GM18499 (cell line): ENCODE measurements at regions not wholly inside any gene's neighbourhood (a gene's known extent, or its start where the extent isn't known, plus 50 kb on each side); places are given as distances from the start of the nearest gene placed in this dataset.

Source experiments
- ATAC-seq: cut with Tn5 transposase; IDR thresholded peaks from one replicate; pipeline ENCODE4 v1.9.1; 2021; ENCODE audit warnings: moderate number of reproducible peaks; ENCODE audit not compliant: insufficient read depth, unreplicated experiment

- no peak for ATAC-seq
These were observed 120.8 kb upstream of the UMPS start for GRCh38 chr3:124609402-124609801.

GRCh38 chr3:124610130-124610529, 120.1 kb upstream of the UMPS start:
- ATAC-seq = no peak

GRCh38 chr3:124611520-124611919, 118.7 kb upstream of the UMPS start:
- ATAC-seq = no peak

DNA sequence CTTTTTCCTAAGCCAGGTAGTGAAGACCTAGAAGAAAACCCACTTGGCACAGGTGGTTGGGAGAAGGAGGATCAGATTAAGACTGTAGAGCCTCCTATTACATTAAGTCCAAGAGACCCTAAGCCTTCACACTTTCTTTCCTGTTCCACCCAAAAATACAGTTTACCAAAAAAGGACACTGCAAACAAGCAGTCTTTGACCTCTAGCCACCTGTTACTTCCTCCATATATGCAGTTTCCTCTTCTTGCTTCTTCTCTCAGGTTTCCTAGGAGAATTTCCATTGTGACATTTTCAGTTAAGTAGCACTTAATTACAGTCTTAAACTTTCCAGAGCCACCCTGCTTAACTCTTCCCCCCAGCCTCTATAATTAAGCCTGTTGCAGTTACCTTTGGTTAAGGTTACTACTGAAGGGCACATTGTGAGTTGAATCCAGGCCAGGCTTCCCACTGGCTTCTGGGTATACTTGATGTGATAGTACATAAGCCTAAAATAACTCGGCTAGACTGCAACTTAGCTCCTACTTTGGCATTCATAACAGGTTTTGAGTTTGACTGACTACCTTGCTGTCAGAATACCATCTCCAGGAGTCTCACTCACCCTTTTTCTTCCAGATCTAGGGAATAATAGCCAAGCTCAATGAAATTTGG, 114.2 kb upstream of the UMPS start:
- no peak for ATAC-seq

DNA sequence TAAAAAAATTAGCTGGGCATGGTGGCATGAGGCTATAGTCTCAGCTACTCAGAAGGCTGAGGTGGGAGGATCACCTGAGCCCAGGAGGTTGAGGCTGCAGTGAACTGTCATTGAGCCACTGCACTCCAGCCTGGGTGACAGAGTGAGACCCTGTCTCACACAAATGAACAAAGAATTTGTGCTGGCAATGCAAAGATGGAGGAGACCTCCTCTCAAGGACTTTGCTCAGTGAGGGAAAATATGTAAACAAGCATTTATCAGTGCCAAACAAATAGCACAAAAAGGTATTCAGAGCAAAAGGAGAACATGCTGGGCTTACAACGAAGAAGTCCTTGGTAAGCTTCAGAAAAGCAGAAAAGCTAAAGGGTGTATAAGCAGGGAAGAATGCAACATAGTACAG, 113.1 kb upstream of the UMPS start:
- no peak for ATAC-seq

DNA sequence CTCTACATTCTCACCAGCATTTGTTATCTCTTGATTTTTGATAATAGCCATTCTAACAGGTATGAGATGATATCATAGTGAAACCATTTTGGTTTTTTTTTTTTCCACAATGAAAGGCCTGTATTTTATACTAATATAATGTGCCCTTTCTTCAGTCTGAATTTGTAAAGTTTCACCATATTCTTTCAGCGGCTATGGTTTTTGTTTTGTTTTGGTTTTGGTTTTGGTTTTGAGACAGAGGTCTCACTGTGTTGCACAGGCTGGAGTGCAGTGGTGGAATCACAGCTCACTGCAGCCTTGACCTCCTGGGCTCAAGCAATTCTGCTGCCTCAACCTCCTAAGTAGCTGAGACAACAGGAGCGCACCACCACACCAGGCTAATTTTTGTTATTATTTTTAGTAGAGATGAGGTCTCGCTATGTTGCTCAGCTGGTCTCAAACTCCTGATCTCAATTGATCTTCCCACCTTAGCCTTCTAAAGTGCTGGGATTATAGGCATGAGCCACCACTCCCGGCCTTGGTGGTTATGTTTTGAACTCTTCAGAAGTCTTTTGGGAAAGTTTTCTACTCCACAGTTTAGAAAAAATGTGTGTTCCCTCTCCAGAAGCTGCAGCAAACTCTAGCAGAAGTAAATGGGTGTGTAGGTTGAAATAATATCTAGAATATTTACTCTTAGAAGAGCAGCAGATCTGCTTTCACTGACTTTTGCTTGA, 110.2 kb upstream of the UMPS start:
- no peak for ATAC-seq

DNA sequence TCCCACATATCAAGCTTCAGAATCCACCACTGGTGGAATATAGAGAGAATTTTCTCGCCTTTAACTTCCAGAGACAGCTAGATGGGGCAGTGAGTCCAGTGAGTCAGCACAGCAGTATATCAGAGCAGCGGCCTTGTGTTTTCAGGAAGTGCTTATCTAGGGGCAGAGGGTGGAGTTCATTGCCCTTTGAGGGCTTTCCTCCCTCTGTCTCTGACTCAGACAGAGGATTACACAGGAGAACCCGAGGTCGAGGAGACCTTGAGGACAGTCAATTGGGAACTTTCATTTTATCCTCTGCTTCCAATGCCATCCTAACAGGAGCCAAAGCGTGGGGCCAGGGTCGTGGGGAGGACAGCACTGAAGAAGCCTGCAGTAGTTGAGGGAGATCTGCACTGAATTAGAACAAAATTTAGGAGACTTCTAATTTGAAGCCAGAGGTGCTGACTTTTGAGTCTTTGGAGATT, 109.6 kb upstream of the UMPS start:
- ATAC-seq = no peak

- no peak for ATAC-seq
These were observed 108.8 kb upstream of the UMPS start for GRCh38 chr3:124621498-124621897.

GRCh38 chr3:124625074-124625473, 105.2 kb upstream of the UMPS start:
- ATAC-seq = no peak

GRCh38 chr3:124627501-124627908, 102.7 kb upstream of the UMPS start:
- ATAC-seq = no peak

DNA sequence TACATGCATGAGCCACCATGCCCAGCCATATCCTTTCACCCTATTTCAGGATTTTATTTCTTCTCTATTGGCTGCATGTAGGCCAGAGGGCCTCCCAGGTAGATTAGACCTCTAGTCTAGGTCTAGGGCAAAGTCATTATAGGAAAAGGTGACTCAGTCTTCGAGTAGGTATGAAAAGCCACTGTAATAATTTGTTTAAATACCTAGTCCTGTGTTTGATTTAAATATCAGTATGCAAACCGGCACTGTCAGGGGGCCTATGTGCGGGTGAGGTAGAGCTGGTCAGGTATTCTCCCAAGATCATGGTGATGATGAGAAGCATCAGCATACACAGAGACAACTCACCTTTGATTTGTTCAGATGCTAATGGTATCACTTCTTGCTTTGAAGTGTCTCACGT, 101.4 kb upstream of the UMPS start:
- no peak for ATAC-seq

GRCh38 chr3:124629497-124629896, 100.8 kb upstream of the UMPS start:
- ATAC-seq = no peak

DNA sequence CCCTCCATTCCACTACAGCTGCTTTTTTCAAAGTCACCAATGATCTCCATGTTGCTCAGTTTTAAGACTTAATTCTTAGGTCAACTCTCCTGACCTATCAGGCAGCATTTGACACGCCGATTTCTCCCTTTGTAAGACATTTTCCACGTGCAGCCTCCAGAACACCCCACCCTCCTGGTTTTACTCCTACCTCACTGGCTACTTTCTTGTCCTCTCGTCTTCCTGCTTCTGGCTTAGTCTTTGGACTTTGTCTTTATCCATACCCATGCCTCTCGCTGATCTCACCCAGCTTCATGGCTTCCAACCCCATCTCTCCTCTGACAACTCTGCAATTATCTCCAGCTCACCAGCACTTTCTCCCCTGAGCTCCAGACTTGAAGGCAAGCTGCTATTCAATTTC, 99.3 kb upstream of the UMPS start:
- no peak for ATAC-seq

DNA sequence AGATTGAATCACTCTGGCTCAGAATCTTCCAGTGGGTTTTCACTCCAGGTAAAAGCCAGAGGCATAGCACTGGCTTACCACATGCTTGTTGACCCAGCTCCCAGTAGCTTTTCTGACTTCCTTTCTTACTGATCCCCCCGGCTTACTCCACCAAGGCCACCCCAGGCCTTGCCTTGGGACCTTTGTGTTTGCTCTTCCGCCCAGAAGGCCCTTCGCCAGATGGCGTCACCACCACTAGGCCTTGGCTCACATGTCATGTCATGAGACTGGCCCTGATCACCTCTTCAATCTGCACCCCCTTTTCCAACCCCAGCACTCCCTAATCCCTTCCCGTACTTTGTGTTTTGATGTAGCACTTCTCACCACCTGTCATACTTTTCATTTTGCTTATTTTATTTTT, 98.5 kb upstream of the UMPS start:
- ATAC-seq = no peak

GRCh38 chr3:124632566-124633140, 97.6 kb upstream of the UMPS start:
- no peak for ATAC-seq

DNA sequence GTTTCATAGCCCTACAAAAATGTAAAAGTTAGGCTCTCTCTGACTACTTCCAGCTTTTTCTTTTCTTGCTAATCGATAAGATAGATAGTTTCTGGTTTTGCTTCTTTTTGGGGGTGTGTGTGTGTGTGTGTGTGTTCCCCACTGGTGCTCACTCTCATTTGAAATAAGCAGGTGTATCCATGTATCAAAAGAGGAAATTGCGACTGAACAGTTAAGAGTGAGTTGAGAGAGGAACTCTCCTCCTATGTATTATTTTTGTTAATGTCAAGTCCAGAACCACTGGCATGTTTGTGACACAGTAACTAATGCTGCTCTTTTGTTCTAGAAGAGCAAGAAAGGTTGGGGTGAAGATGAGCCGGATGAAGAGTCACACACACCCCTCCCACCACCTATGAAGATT, 96.7 kb upstream of the UMPS start:
- ATAC-seq = no peak

DNA sequence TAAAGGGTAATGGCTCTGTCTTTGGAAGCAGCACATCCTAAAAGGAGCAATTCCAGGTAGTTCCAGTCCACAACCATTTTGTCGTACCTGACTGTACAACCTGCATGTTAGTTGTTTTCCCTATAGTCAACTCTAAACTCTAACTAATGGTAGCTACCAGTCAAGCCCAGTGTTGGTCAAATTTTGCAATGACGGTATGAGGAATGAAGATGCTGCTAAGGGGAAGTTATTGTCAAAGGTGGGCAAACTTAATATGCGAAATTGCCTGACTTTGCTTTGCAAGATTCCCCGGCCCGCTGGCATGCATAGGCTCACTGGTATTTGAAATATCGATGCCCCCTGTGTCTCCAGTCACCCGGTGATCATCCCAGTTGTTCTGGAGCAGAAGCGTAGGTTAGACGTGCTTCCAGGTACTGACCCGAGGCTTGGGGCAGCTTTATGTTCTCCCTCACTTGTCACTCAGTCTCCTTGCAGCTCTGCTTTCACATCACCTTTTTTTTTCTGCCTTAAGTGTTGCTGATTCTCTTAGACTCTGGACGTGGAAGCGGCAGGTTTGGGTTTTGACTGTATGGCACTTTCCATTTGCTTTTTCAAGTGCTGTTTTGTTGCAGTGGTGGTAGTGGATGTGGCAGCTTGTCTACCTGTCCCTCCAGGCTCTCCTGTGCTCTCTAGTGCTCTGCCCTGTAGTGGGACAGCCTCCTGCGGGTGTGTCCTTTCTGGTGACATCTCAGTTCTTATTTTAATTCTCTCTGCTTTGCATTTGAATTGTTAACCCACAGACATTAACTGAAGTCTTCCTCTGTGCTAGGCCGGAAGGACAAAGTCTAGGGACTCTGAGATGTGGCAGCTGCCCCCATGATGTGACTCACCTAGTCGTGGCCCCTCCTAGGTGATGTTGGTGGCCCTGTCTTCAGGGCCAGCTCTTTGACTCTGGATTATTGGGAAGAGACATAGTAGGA, 95.8 kb upstream of the UMPS start:
- no peak for ATAC-seq

- no peak for ATAC-seq
These were observed 95.1 kb upstream of the UMPS start for GRCh38 chr3:124635169-124635539.

DNA sequence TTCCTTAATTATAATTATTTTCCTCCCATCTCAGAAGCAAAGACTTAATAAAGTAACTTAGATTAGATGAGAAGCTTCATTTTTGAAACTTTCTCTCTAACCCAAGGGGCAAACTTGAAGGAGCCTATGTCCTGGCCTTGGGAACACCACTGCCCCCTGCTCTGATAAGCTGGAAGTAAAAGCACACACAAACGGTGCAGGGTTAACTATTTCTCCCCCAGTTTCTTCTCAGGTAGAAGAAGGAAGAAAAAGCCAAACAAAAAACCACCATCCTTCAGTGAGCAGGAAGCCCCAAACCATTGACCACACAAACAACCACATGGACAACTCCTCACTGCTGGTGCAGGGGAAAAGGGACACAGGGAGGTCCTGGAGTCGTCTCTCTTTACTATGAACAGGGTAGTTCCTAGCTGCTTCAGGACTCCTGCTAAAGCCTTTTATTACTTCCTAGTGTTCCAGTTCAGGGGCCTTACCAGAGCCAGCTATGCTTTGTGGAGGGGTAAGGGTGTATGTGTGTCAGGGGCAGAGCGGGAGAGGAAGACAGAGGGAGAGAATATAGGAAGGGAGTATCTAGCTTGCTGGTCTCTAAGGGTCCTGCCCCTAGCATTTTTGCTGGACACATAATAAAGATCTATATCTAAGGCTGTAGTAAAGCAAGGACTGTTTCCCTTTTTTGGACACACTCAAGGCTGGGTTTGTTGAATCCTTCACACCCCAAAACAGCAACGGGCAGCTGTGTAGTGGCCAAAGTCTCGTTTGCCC, 94.0 kb upstream of the UMPS start:
- ATAC-seq = no peak

- no peak for ATAC-seq
These were observed 93.4 kb upstream of the UMPS start for GRCh38 chr3:124636863-124637296.
